GM18867 (cell line): ENCODE measurements at regions not wholly inside any gene's neighbourhood (a gene's known extent, or its start where the extent isn't known, plus 50 kb on each side); places are given as distances from the start of the nearest gene placed in this dataset.
A peak's percentile ranks its signal among the peaks of the same experiment; 100 is the strongest.
"Not testable (repeated sequence)": the region's sequence is repeated elsewhere in the genome, so short reads cannot be mapped to it uniquely, and the experiment has no call there.

Source experiments
- ATAC-seq: cut with Tn5 transposase; IDR thresholded peaks from one replicate; pipeline ENCODE4 v1.9.1; 2021; ENCODE audit warnings: mild to moderate bottlenecking, moderate library complexity; ENCODE audit not compliant: unreplicated experiment

DNA sequence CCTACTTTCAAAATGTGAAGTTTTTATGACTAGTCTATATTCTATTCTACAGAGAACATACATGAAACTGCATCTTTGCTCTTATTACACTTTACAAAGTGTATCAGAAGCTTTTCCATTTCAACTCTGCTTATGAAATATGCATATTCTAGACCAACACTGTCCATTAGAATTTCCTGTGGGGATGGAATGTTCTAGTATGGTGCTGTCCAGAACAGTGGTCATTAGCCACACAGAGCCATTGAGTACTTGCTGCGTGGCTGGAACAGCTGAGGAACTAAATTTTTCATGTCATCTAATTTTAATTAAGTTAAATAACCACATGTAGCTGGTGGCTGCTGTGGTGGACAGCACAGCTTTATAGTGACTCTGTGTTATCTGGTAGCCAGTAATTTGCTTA, 105.9 kb upstream of the PDE10A start:
- ATAC-seq: peak; percentile 19

DNA sequence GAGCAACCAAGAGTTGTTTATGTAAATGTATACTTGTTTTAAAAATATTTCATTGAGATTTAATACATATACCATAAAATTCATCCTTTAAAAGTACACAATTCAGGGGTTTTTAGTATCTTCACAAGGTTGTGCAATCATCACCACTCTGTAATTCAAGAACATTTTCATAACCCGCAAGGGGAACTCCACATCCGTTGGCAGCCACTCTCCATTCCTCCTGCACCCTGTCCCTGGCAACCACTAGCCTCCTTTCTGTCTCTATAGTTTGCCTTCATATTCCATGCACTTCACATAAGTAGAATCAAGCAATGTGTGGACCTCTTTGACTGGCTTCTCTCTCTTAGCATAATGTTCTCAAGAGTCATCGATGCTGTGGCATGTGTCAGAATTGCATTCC, 104.2 kb upstream of the PDE10A start:
- no peak for ATAC-seq

DNA sequence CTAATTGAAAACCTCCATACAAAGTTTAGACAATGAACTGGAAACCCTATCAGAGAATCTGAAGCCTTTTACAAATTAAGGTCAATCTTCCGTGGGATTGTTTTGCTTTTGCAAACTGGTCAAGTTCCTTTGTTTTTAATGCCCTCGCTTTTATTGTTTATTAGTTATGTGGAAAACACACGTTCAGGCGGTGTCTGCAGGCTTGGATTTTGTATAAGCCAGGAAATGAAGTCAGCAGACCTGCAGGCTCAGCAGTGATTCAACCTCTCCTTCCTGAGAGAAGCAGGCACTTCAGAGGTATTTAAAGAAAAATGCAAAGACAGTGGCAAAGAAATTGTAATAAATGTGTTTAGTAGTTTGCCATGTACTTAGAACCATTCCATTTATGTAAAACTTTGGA, 103.4 kb upstream of the PDE10A start:
- ATAC-seq: no peak

DNA sequence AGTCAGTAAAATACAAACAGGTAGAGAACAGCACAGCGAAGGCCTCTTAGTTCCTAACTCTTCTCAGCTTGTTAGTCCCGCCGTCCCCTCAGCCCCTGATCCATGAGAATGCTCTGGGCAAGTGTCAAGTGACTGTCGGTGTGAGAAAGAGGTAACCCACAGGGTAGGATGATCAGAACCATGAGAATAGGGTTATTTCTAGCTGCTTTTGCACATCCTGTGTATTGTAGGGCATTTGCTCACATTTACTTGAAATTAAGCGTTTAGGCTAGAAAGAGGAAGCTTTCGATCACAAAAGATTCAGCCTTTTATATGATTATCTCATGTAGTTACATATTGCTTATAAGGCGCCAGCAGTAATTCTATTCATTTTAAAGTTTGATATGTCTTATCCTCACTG, 103.0 kb upstream of the PDE10A start:
- no peak for ATAC-seq

DNA sequence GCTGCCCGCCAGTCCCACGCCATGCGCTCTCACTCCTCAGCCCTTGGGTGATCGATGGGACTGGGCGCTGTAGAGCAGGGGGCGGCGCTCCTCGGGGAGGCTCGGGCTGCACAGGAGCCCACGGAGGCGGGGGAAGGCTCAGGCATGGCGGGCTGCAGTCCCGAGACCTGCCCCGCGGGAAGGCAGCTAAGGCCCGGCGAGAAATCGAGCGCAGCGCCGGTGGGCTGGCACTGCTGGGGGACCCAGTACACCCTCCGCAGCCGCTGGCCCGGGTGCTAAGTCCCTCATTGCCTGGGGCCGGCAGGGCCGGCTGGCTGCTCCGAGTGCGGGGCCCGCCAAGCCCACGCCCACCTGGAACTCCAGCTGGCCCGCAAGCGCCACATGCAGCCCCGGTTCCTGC, 102.2 kb upstream of the PDE10A start:
- ATAC-seq: not testable (repeated sequence)

DNA sequence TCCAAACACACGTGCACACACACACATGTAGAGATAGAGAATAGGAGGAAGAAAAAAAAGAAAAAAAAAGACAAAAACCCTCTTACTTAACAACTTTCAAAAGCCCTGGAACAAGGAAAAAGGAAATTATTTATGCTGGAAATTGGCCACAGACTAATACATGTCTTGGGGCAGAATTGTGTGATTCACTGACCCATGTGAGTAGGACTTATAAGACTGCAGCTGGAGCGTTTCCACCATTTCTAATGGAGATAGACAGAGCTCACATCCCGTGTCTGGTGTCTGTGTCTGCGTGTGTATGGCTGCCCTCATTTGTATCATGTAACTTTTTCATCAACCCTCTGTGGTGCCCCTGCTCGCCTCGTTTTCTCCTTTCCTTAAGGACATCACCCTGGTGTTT, 99.8 kb upstream of the PDE10A start:
- no peak for ATAC-seq

DNA sequence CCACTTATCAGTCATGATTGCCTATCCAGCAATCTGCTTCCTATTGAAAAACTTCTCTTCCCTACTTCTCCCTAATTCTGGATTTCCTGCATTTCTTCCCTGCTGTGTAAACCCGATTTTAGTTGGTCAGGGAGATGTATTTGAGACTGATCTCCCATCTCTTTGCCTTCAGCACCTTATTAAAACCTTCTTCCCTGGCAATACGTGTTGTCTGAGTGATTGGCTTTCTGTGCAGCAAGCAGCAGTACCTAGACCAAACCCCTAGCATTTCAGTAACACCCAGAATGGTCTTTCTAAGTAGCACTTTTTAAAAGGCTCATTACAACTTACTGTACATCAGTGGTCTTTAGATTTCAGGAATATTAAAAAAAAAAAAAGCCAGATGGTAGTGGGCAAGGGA, 99.1 kb upstream of the PDE10A start:
- no peak for ATAC-seq

DNA sequence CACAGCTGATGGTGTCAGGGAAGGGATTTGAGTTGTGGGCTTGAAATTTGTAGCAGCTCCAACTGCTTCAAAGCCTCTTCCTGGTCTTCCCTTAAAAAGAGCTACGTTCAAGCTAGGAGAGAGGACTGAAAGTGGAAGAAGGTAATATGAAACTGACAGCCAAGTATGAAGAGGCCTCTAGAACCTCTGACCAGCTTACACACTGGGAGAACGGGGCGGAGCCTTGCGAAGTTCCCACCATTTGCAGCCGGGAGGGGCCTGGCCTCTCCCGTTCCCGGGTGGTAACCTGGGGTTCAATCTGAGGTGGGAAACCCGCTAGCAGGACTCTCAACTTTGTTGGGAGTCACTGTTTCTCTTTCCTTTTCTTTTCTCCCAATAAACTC, 97.8 kb upstream of the PDE10A start:
- no peak for ATAC-seq

DNA sequence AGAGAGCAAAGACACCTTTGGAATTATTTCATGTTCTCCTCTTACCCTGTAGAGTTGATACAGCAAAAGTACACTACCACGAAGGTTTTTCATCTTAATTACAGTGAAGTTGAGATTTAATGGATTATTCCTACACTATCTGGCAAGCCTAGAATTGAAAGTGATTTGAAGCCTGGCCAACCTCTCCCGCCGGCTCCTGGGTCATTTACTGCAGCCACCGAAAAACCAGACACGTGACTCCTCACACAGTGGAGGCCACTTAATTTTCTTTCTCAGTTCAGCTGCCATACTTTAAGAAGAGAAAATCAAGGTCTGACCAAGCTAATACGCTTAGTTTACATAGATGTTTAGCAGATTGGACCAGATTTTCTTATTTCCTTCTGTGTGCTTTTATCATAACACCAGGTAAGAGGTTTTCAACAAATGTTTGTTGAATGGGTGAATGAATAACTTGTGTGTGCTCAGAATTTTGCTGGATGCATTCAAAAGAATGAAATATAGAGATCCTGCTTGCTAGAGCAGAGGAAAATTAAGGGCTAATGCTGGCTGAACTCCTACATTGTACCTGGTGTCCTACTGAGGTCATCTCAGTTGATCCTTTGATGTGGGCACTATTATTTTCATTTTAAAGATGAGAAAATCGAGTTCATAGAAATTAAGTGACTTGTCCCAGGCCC, 97.2 kb upstream of the PDE10A start:
- ATAC-seq: no peak

DNA sequence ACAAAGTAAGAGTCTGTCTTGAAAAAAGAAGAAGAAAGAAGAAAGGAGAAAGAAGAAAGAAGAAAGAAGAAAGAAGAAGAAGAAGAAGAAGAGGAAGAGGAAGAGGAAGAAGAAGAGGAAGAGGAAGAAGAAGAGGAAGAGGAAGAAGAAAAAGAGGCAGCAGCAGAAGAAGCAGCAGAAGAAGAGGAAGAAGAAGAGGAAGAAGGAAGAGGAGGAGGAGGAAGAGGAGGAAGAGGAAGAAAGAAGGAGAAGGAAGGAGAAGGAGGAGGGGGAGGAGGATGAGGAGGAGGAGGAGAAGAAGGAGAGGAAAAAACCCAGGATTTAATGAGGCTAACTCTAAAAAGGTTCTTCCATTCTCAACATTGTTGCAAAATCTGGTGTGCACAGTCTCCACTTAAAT, 95.4 kb upstream of the PDE10A start:
- no peak for ATAC-seq

DNA sequence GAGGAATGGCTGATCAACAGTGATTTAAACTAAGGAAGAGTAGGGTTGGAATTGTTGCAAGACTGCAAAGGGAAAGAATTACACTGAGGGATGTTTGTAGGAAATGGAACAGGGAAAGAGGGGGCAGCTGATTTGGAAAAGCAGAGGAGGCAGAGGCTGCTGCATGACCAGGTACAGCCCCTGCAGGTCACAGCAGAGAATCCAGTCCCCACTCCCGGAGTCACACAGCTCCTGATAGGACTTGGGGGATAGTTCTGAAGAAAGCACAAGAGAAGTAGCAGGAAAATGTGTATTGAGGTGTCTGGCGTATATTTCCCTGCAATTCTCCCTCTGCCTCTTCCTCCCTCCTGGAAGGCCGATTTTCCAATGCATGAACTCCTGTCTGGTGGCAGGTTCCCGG, 92.5 kb upstream of the PDE10A start:
- no peak for ATAC-seq

DNA sequence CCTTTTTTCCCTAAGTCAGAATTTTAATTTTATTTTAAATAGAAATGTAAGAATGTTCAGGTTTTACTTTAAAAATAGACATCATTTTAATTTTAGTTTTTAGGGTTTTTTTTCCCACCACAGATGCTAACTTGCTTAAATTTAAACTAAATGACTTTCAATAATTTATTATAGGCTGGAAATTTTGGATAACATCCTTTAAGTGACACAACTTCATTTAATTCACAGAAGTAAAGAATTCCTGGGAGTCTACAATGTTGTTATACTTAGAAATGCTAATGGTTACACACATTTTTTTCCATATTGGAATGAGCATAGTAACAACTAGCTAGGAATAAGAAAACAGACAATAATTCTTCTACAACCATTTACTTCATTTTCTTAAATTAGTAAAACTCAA, 90.5 kb upstream of the PDE10A start:
- no peak for ATAC-seq

DNA sequence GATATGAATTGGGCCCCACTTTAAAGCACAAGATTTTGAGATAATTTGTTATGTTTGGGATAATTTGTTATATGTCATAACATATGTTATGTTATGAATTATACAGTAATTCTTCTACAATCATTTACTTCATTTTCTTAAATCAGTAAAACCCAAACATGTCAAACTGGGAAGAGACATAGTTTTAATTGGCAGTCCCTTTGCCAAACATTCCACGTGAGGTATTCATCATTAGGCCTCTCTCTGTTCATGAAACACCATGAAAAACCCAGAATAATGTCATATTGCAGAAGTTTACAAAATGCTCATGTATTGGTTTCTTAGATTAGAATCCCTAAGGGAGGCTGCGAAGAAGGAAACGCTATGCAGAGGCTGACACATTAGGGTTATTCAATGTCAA, 89.4 kb upstream of the PDE10A start:
- no peak for ATAC-seq

DNA sequence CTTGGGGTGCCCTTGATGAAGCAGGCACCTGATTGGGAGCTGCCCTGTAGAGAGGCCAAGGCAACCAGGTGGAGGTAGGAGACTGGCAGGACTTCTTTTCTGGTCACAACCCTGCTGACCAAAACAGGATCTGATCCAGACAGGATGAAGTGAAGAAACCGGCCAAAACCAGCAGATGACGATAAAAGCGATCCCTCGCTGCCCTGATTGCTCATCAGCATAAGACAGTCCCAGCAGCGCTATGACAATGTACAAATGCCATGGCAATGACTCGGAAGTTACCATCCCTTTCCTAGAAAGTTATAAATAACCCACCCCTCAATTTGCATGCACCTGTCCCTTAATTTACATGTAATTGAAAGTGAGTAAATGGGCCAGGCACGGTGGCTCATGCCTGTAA, 88.4 kb upstream of the PDE10A start:
- ATAC-seq: no peak

DNA sequence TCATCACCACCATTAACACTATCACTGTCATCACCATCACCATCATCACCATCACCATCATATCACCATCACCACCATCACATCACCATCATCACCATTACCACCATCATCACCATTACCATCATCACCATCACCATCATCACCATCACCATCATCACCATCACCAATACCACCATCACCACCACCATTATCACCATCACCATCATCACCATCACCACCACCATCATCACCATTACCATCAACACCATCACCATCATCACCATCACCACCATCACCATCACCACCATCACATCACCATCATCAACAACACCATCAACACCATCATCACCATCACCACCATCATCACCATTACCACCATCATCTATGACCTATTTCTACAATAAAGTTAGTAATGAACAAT, 86.1 kb upstream of the PDE10A start:
- no peak for ATAC-seq

DNA sequence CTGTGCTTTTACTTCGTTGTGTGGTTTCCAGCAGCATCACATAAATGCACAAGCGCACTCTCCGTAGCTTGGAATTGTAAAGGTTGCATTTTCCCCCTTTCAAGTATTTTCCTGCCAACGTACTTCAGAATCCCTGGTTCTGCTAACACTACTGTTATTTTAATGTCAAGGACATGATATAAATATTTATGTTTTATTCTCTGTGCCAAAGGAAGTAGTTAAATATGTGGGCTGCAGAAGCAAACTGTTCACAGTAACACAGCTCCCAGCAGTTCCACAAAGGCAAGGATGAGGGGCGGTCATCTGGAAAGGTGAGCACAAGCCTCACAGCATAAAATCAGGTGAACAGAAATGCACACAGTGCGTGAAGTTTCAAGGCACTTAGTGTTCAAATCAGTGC, 85.3 kb upstream of the PDE10A start:
- no peak for ATAC-seq

DNA sequence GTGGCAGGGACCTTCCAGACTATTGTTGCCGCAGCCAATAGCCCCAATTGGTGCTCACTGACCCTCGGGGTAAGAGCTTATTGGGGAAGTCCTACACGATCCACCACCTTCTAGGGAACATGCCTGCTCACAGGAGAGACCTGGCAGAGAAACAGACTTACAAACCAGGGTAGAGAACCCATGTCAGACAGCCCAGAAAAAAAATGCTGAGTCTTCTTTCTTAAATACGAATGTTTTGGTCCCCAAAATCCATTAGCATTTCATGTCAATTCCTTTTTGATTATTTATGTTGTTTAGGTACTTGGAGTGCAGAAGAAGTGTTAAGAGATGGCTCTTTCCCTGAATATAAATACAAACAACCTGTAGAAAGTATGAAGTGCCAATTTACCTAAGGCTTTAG, 84.9 kb upstream of the PDE10A start:
- ATAC-seq: no peak

DNA sequence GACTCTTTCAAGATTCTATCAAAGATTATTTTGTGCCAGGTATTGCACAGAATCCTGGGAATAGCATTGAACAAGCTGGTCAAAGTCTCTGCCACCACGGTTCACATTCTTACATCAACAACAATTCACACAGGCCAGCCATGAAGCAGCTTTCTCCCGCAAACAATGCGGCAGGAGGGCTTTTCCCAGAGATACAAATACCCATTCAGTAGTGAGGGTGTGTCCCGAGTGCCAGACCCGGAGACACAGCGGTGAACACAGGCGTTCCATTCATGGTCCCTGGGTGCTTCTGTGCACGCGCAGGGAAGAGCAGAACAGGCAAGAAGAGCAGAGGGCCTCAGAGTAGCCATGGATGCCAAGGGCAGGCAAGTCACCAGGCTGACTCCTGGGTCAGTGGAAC, 83.3 kb upstream of the PDE10A start:
- ATAC-seq: no peak

DNA sequence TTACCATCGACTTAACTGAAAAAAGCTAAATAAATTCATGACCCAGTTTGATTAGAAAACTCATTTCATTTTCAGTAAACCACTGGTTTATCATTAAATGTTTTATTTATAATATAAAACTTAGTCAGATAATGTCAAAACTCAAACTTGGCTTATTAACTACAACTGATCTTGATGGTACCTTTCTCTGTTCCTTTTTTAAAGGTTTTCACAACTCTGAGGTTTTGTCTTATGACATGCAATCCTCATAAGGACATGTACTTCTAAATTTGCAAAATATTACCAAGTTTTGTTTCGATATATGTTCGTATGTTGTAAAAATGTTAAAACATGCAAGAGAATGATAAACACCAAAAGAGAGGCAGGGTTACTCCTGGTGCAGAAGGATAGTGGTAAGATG, 82.5 kb upstream of the PDE10A start:
- peak; percentile 73 for ATAC-seq

DNA sequence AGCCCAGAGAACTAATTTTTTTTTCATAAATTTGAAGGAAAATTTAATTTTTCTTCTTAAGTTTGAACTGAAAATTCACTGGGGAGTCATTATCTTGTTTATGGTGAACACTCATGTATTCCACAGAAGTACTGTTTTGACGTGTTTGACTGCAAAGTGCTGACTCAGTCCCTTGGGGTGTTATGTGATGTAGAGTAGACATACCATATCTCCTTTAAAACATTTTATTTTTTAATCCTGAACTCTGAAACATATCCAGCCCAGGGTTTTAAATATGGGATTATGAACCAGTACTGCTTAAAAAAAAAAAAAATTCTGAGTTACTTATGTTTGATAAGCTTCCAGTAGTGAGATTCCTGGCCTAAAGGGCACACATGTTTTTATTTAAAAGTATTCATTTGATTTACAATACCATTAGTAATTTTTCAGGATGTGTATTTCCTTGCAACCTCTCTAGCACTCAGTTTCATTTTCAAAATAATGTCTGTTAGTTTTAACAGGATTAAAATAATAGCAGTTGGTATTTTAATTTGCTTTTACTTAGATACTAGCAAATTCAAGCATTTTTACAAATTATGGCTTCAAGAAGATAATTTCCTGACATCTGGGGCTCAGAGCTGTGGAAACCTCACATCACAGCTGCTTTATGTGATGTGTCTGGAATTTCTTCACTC, 81.7 kb upstream of the PDE10A start:
- ATAC-seq: no peak

DNA sequence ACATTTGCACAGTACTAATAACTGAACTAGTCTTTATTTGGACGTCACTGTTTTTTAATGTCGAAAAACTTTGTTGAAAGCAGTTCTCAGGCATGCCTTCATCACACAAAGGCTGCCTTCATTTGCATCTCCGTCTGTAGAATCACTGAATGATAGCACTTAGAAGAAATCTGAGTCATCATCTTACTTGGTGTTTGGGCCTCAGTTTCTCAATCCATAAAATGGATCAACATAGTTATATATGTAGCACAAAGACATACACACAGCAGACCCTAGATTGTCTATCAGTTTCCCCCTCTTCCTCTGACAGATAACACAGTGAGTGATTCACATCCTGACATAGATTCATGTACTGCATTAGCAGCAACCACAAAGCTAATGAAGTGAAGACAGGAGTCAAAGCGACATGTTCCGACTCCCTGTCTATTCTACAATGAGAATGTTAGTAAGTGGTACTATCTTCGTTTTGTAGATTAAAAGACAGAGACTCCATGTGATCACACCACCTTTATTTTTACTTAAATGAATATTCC, 80.4 kb upstream of the PDE10A start:
- ATAC-seq: no peak

DNA sequence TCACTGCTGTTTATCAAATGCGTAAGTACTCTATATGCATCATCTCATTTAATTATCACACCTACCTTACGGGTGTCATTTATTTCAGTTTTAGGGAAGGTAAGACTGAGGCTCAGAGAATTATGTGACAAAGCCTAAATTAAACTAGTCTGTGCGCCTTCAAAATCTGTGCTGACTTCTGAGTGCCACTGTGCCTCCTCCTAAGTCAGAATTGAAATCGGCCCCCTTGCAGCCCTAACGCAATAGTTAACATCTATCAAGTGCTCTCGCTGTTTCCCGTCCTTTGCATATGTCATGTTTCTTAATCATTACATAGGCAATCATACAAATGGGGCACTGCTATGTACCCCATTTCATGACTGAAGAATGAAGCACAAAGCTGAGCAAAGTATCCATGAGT, 79.0 kb upstream of the PDE10A start:
- no peak for ATAC-seq

DNA sequence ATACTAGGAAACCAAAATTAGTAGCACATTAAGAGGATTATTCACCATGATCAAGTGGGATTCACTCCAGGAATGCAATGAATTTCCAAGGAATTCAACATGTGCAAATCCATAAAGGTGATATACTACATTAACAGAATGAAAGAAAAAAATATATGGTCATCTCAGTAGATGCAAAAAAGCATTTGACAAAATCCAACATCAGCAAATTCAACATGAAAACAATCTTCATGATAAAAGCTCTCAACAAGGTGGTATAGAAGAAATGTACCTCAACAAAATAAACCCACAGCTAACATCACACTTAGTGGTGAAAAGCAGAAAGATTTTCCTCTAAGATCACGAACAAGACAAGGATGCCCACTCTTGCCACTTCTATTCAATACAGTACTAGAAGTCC, 74.4 kb upstream of the PDE10A start:
- no peak for ATAC-seq
